Colonic mucosa (tissue), 4 donors: ENCODE measurements at regions not wholly inside any gene's neighbourhood (a gene's known extent, or its start where the extent isn't known, plus 50 kb on each side); places are given as distances from the start of the nearest gene placed in this dataset.
"Not testable (repeated sequence)": the region's sequence is repeated elsewhere in the genome, so short reads cannot be mapped to it uniquely, and the experiment has no call there.

Experiments used
- DNase-seq: peaks from one replicate; pipeline ENCODE4 v3.0.0-alpha.2; 2020
- H3K27ac ChIP-seq: fragments of 200-600 bp; one replicate; pipeline ENCODE4 v1.8.0; 2021
- H3K27me3 ChIP-seq: fragments of 200-600 bp; one replicate; pipeline ENCODE4 v1.8.0; 2021
- H3K36me3 ChIP-seq: fragments of 200-600 bp; one replicate; pipeline ENCODE4 v1.8.0; 2021
- H3K4me1 ChIP-seq: fragments of 200-600 bp; one replicate; pipeline ENCODE4 v1.8.0; 2021; ENCODE audit warnings: mild to moderate bottlenecking
- H3K4me3 ChIP-seq: fragments of 200-600 bp; one replicate; pipeline ENCODE4 v1.8.0; 2021
- H3K9ac ChIP-seq, 2 donors: one replicate each; pipeline ENCODE4 v1.7.0; 2013; ENCODE audit warnings: control low read depth in 2 of 2, low read depth in 2 of 2, low read length in 2 of 2
- H3K9me3 ChIP-seq: fragments of 200-600 bp; one replicate; pipeline ENCODE4 v1.8.0; 2021
- intact Hi-C: fragments of 100-400 bp; cut with DNase I; formaldehyde crosslinking; loops from one replicate; pipeline ENCODE4 v1.14.1; 2022
- TF ChIP-seq, protein P1 (sequence below): fragments of 200-600 bp; IDR thresholded peaks from one replicate; pipeline ENCODE4 v1.8.0; 2022; ENCODE audit warnings: antibody characterized with exemption, mild to moderate bottlenecking
- donor health status: healthy.
- donor health status: DM: no; HTN: no; CAD: no.
- donor health status: DM: no; HTN: no; CAD: no.

GRCh38 chr14:61145034-61145902 is 135.9 kb downstream of the TMEM30B start:
- H3K9me3 ChIP-seq, result no peaks in the 10 kb centered on the region
- peak overlapping the region; percentile 23 for H3K27ac ChIP-seq
- no peak overlapping the region for H3K9ac ChIP-seq
- H3K4me1 ChIP-seq, result no peaks in the 10 kb centered on the region
- TF ChIP-seq, protein P1, sequence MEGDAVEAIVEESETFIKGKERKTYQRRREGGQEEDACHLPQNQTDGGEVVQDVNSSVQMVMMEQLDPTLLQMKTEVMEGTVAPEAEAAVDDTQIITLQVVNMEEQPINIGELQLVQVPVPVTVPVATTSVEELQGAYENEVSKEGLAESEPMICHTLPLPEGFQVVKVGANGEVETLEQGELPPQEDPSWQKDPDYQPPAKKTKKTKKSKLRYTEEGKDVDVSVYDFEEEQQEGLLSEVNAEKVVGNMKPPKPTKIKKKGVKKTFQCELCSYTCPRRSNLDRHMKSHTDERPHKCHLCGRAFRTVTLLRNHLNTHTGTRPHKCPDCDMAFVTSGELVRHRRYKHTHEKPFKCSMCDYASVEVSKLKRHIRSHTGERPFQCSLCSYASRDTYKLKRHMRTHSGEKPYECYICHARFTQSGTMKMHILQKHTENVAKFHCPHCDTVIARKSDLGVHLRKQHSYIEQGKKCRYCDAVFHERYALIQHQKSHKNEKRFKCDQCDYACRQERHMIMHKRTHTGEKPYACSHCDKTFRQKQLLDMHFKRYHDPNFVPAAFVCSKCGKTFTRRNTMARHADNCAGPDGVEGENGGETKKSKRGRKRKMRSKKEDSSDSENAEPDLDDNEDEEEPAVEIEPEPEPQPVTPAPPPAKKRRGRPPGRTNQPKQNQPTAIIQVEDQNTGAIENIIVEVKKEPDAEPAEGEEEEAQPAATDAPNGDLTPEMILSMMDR, result no peak
- DNase-seq, result no peak
- no peaks in the 10 kb centered on the region for H3K36me3 ChIP-seq
- intact Hi-C loops, result no loop called here
- H3K27me3 ChIP-seq, result no peaks in the 10 kb centered on the region
- no peak overlapping the region for H3K4me3 ChIP-seq

- H3K4me1 ChIP-seq, H3K27ac ChIP-seq, H3K9me3 ChIP-seq, DNase-seq, H3K4me3 ChIP-seq, H3K9ac ChIP-seq, H3K27me3 ChIP-seq, intact Hi-C loops, H3K36me3 ChIP-seq: not testable (repeated sequence)
These were observed 136.8 kb downstream of the TMEM30B start for GRCh38 chr14:61144117-61145033.

- Histone ChIP-seq H3K27me3 (no peaks in the 10 kb centered on the region), H3K27ac (no peak overlapping the region), H3K9ac (no peak overlapping the region), H3K4me3 (no peak overlapping the region), H3K9me3 (no peaks in the 10 kb centered on the region), H3K36me3 (no peaks in the 10 kb centered on the region), H3K4me1 (no peaks in the 10 kb centered on the region)
- DNase-seq, result no peak
- TF ChIP-seq, protein P1, result no peak
- intact Hi-C loops, result no loop called here
These were observed 140.3 kb downstream of the TMEM30B start for GRCh38 chr14:61140872-61141271.

DNA sequence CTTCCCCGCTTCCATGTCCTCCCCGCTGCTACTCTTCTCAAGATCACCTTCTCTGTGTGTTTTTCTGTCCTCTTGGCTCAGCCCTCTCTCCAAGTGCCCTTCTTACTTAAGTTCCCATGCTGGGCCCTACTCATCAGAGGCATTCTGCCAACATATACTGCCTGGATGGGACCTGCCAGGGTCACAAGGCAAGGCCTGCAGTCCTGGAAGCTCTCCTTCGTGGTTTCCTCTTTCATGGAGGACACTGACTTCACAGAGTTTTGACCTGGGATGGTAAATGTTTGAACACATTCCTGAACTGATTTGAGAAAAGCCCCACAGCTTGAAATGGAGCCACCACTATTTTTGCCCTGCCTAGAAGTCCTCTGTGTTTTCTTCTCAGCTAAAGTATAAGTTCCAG is 140.9 kb downstream of the TMEM30B start:
- H3K4me3 ChIP-seq, result no peak overlapping the region
- no peak overlapping the region for H3K9ac ChIP-seq
- no peak for DNase-seq
- H3K9me3 ChIP-seq, result no peaks in the 10 kb centered on the region
- no peaks in the 10 kb centered on the region for H3K27me3 ChIP-seq
- intact Hi-C loops, result no loop called here
- no peaks in the 10 kb centered on the region for H3K4me1 ChIP-seq
- H3K27ac ChIP-seq, result no peak overlapping the region
- TF ChIP-seq, protein P1, result no peak
- H3K36me3 ChIP-seq, result no peaks in the 10 kb centered on the region

DNA sequence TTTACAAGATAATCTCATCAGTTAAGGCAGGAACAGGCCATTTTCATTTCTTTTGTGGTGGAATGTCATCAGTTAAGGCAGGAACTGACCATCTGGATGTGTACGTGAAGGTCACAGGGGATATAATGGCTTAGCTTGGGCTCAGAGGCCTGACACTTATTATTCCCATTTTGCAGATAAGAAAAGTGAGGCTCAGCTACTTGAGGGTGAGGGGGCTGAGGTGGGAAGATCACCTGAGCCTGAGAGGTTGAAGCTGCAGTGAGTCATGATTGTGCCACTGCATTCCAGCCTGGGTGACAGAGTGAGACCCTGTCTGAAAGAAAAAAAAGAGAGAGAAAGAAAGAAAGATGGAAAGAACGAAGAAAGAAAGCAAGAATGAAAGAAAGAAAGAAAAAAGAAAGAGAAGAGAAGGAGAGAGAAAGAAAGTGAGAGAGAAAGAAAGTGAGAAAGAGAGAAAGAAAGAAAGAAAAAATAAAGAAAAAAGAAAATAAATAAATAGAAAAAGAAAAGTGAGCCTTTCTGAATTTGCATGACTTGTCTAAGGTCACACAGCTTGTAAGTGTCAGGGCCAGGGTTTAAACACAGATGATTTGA is 142.0 kb downstream of the TMEM30B start:
- no peak overlapping the region for H3K4me3 ChIP-seq
- no peaks in the 10 kb centered on the region for H3K36me3 ChIP-seq
- TF ChIP-seq, protein P1, result no peak
- H3K27me3 ChIP-seq, result no peaks in the 10 kb centered on the region
- no peak for DNase-seq
- no peak overlapping the region for H3K9ac ChIP-seq
- H3K4me1 ChIP-seq, result no peaks in the 10 kb centered on the region
- H3K9me3 ChIP-seq, result no peaks in the 10 kb centered on the region
- intact Hi-C loops, result no loop called here
- no peak overlapping the region for H3K27ac ChIP-seq
